AG04450 (cell line): ENCODE measurements at regions not wholly inside any gene's neighbourhood (a gene's known extent, or its start where the extent isn't known, plus 50 kb on each side); places are given as distances from the start of the nearest gene placed in this dataset.

Source experiments
- CTCF ChIA-PET: fragments of 300-600, 350-600 bp; formaldehyde crosslinking; extraction: SDS; loops from one replicate; lab custom pipeline; 2022; ENCODE audit warnings: antibody characterized with exemption, inconsistent platforms; lab: Charles Lee
- POLR2A ChIA-PET: fragments of 350-600 bp; formaldehyde crosslinking; extraction: SDS; loops from one replicate; lab custom pipeline; 2021; ENCODE audit warnings: antibody characterized with exemption, inconsistent platforms; lab: Yijun Ruan, JAX
- DNase-seq: peaks from one replicate; pipeline ENCODE4 v3.0.0-alpha.2; 2011; ENCODE audit warnings: low read depth, low spot score
- H3K27ac ChIP-seq: one replicate; pipeline ENCODE4 v1.5.1; 2012; ENCODE audit warnings: low read depth, low read length, control low read depth
- H3K27me3 ChIP-seq: one replicate; pipeline ENCODE4 v1.6.0; 2012; ENCODE audit warnings: low read length; ENCODE audit not compliant: control insufficient read depth, insufficient read depth
- H3K4me3 ChIP-seq: 2 replicates; pipeline ENCODE4 v1.5.1; 2011; ENCODE audit warnings: mild to moderate bottlenecking, low read depth, low read length, control low read depth
- H3K9me3 ChIP-seq: 2 replicates; pipeline ENCODE4 v1.5.1; 2012; ENCODE audit warnings: low read length; ENCODE audit not compliant: control insufficient read depth, insufficient read depth
- TF ChIP-seq, protein P1 (sequence below): IDR thresholded peaks from 2 replicates; pipeline ENCODE4 v1.5.1; 2011; ENCODE audit warnings: low read depth, low read length, control low read depth, inconsistent platforms

DNA sequence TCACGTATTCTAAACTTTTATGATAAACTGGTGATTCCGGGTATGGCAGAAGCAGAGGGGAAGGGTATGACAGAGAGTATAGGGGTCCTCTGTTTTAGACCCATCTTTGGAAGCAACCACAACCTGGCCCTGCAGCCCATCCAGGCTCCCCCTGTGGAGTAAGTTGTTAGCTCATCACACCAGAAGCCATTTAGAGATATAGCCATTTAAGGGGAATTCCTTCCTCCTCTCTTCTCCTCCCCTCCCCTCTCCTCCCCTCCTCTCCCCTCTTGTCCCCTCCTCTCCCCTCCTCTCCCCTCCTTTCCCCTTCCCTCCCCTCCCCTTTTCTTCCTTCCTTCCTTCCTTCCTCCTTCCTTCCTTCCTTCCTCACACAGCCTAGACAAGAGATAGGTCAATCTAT, 197.3 kb upstream of the LDB2 start:
- H3K27ac ChIP-seq, result no peak overlapping the region
- POLR2A ChIA-PET, result no interaction called here
- H3K27me3 ChIP-seq, result no peaks in the 10 kb centered on the region
- H3K4me3 ChIP-seq, result no peak overlapping the region
- CTCF ChIA-PET, result no interaction called here
- H3K9me3 ChIP-seq, result no peaks in the 10 kb centered on the region
- no peak for DNase-seq
- TF ChIP-seq, protein P1, sequence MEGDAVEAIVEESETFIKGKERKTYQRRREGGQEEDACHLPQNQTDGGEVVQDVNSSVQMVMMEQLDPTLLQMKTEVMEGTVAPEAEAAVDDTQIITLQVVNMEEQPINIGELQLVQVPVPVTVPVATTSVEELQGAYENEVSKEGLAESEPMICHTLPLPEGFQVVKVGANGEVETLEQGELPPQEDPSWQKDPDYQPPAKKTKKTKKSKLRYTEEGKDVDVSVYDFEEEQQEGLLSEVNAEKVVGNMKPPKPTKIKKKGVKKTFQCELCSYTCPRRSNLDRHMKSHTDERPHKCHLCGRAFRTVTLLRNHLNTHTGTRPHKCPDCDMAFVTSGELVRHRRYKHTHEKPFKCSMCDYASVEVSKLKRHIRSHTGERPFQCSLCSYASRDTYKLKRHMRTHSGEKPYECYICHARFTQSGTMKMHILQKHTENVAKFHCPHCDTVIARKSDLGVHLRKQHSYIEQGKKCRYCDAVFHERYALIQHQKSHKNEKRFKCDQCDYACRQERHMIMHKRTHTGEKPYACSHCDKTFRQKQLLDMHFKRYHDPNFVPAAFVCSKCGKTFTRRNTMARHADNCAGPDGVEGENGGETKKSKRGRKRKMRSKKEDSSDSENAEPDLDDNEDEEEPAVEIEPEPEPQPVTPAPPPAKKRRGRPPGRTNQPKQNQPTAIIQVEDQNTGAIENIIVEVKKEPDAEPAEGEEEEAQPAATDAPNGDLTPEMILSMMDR, result no peak

GRCh38 chr4:17094876-17095210, 196.4 kb upstream of the LDB2 start:
- Histone ChIP-seq H3K27ac (no peak overlapping the region), H3K27me3 (no peaks in the 10 kb centered on the region), H3K9me3 (no peaks in the 10 kb centered on the region), H3K4me3 (no peak overlapping the region)
- DNase-seq, result no peak
- ChIA-PET POLR2A (no interaction called here), CTCF (no interaction called here)
- TF ChIP-seq, protein P1, result no peak

DNA sequence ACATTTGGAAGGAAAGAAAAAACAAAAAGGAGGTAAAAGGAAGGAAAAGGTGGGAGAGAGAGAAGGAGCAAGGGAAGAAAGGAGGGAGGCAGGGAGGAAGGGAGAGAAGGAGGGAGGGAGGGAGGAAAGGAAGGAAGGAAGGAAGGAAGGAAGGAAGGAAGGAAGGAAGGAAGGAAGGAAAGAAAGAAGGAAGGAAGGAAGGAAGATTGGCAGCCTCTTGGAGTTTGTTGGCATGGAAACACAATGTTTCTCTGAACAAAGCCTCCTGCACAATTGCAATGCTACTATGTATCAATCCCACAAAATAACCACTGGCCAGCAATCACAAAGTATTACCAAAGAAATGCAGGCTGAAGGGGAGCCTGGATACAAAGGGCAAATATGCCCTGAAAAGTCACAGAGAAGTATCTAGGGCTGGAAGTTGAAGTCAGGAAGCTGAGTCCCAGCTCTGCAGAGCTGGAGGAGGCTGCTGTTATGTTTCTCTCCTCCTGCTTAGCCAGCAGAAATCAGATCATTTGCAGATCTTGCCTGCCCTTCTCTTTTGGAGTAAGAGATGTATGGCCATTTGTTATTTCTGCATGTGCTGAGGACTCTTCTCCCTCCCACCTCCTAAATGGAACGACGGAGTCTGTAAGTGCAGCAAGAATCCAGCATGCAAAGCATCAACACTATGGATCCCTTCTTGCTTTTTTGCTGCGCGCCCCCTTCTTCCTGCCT, 195.9 kb upstream of the LDB2 start:
- CTCF ChIA-PET, result no interaction called here

DNA sequence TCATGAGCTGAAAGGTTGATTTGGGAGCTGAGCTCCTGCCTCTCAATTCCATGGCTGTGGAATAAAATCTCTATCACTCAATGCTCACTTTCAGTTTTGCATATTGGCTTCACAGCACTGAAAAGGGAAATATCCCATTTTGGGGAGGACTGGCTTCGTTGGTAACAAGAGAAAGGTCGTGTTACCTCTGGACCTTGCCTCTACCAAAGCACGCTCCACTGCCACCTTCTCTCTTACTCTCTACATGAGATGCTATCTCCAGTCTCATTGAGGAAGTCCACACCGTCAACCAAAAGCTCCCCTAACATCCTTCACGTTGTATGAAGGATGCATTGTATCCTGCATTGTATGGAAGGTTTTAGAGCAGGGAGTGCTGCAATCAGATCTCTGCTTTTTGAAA, 195.0 kb upstream of the LDB2 start:
- Histone ChIP-seq H3K27ac (no peak overlapping the region), H3K27me3 (no peaks in the 10 kb centered on the region), H3K9me3 (no peaks in the 10 kb centered on the region), H3K4me3 (no peak overlapping the region)
- DNase-seq, result no peak
- CTCF ChIA-PET, result no interaction called here
- POLR2A ChIA-PET, result no interaction called here
- TF ChIP-seq, protein P1, result no peak

More for the DNA sequence above, 195.9 kb upstream of the LDB2 start:
- POLR2A ChIA-PET, result no interaction called here
- no peak overlapping the region for H3K4me3 ChIP-seq
- DNase-seq, result no peak
- H3K27me3 ChIP-seq, result no peaks in the 10 kb centered on the region
- TF ChIP-seq, protein P1, result no peak
- no peaks in the 10 kb centered on the region for H3K9me3 ChIP-seq
- H3K27ac ChIP-seq, result no peak overlapping the region

DNA sequence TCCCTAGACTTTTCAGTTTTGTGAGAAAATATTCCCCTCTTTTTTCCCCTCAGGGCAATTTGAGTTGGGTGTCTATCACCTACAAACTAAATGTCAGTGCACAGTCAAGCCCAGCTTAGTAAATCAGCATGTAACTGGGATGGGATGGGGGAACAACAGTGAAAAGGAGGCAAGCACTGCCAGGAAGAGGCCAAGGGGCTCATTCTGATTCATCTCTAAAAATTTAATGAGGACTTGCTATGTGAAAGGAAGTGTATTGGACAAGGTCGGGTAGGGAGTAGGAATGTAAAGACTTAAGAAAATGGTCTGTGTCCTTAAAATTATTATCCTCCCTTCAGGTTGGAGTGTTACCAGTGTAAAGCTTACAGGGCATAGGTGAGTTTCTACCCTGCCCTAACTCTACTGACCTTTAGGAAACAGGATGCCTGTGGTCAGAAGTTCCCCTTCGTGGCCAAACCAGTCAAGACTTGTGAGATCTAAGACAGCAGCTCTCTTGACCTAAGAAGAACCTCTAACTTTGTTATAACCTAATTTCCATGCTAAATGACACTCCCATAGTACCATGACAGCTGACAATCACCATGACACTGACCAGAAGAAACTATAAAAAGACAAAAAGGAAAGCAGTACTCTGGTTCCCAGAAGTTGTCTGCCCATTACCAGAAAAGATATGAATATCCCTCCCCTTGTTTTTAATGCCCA, 194.4 kb upstream of the LDB2 start:
- no peak for DNase-seq
- ChIA-PET CTCF (no interaction called here), POLR2A (no interaction called here)
- TF ChIP-seq, protein P1, result no peak
- Histone ChIP-seq H3K27ac (no peak overlapping the region), H3K27me3 (no peaks in the 10 kb centered on the region), H3K9me3 (no peaks in the 10 kb centered on the region), H3K4me3 (no peak overlapping the region)
